ENCODE measurements at regions not wholly inside any gene's neighbourhood (a gene's known extent, or its start where the extent isn't known, plus 50 kb on each side); places are given as distances from the start of the nearest gene placed in this dataset.
"Not testable (repeated sequence)": the region's sequence is repeated elsewhere in the genome, so short reads cannot be mapped to it uniquely, and the experiment has no call there.

DNA sequence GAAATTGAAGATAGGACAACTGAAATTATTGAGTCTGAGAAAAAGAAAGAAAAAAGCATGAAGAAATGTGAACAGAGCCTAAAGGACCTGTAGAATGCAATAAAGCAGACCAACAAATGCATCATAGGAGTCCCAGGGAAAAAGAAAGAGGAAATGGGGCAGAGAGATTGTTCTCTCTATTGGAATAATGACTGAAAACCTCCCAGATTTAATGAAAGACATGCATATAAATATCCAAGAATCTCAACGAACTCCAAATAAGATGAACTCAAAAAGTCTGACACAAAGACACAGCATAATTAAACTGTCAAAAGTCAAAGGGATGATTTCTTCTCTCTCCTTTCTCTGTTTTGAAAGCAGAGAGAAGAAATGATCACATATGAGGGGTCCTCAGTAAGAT lies 124.7 kb downstream of the MEX3B start:
- H3K36me3 ChIP-seq: no peaks in the 10 kb centered on the region
- peaks cover 0 to 13% (median 0%) of the 10 kb centered on the region in 3 donors for H3K4me1 ChIP-seq
- ATAC-seq: no peak
- TF ChIP-seq POLR2AphosphoS5 (IDR thresholded peaks at IDR 0.05) (no peak), EP300 (IDR thresholded peaks at IDR 0.05) (no peak), POLR2A (IDR thresholded peaks at IDR 0.05) (no peak)
- TF ChIP-seq, protein P1, sequence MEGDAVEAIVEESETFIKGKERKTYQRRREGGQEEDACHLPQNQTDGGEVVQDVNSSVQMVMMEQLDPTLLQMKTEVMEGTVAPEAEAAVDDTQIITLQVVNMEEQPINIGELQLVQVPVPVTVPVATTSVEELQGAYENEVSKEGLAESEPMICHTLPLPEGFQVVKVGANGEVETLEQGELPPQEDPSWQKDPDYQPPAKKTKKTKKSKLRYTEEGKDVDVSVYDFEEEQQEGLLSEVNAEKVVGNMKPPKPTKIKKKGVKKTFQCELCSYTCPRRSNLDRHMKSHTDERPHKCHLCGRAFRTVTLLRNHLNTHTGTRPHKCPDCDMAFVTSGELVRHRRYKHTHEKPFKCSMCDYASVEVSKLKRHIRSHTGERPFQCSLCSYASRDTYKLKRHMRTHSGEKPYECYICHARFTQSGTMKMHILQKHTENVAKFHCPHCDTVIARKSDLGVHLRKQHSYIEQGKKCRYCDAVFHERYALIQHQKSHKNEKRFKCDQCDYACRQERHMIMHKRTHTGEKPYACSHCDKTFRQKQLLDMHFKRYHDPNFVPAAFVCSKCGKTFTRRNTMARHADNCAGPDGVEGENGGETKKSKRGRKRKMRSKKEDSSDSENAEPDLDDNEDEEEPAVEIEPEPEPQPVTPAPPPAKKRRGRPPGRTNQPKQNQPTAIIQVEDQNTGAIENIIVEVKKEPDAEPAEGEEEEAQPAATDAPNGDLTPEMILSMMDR (IDR thresholded peaks at IDR 0.05): no peak
- peaks cover 0 to 33% (median 0%) of the 10 kb centered on the region in 3 donors for H3K9me3 ChIP-seq
- WGBS, 2 donors (ENCODE audit: low coverage in 1 of 2): 70 to 86% methylated on average over 1 of the region's 1 CpG
- no peak overlapping the region for H3K4me3 ChIP-seq
- H3K27ac ChIP-seq: no peak overlapping the region
- no peaks in the 10 kb centered on the region for H3K27me3 ChIP-seq

DNA sequence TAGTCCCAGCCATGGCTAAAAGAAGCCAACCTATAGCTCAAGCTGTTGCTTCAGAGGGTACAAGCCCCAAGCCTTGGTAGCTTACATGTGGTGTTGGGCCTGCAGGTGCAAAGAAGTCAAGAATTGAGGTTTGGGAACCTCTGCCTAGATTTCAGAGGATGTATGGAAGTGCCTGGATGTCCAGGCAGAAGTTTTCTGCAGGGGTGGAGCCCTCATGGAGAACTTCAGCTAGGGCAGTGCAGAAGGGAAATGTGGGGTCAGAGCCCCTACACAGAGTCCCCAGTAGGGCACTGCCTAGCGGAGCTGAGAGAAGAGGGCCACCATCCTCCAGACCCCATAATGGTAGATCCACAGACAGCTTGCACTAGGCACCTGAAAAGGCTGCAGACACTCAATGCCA lies 127.1 kb downstream of the MEX3B start:
- not testable (repeated sequence) for H3K36me3 ChIP-seq, H3K27ac ChIP-seq, H3K4me3 ChIP-seq, ATAC-seq, H3K27me3 ChIP-seq
- Histone ChIP-seq H3K9me3 (peaks cover 0 to 33% (median 0%) of the 10 kb centered on the region in 3 donors), H3K4me1 (peaks cover 0 to 15% (median 0%) of the 10 kb centered on the region in 3 donors)
- no CpG with 5 or more reads among the region's 1 CpG for whole genome bisulfite sequencing, 2 donors (ENCODE audit: low coverage in 1 of 2)

DNA sequence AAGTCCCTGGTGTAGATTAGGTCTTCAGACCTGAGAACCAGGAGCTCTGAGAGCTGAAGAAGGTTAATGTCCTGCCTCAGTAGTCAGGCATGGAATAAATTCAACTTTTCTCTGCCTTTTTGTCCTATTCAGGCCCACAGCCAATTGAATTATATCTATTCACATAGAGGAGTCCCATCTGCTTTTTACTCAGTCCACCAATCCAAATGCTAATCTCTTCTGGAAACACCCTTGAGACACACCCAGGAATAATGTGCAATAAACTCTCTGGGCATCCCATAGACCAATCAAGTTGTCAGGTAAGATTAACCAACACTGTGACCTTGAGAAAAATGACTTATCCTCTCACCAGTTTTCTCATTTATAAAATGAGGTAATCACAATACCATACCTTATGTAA lies 129.4 kb downstream of the MEX3B start:
- peaks cover 0 to 32% (median 0%) of the 10 kb centered on the region in 3 donors for H3K9me3 ChIP-seq
- TF ChIP-seq EP300 (IDR thresholded peaks at IDR 0.05): no peak
- TF ChIP-seq POLR2AphosphoS5 (IDR thresholded peaks at IDR 0.05): no peak
- no peak for TF ChIP-seq POLR2A (IDR thresholded peaks at IDR 0.05)
- TF ChIP-seq, protein P1 (IDR thresholded peaks at IDR 0.05): no peak
- H3K27ac ChIP-seq: no peak overlapping the region
- peaks cover under 1 to 33% (median 3%) of the 10 kb centered on the region in 3 donors for H3K4me1 ChIP-seq
- no peaks in the 10 kb centered on the region for H3K36me3 ChIP-seq
- no peak overlapping the region for H3K4me3 ChIP-seq
- no peaks in the 10 kb centered on the region for H3K27me3 ChIP-seq
- ATAC-seq: no peak

DNA sequence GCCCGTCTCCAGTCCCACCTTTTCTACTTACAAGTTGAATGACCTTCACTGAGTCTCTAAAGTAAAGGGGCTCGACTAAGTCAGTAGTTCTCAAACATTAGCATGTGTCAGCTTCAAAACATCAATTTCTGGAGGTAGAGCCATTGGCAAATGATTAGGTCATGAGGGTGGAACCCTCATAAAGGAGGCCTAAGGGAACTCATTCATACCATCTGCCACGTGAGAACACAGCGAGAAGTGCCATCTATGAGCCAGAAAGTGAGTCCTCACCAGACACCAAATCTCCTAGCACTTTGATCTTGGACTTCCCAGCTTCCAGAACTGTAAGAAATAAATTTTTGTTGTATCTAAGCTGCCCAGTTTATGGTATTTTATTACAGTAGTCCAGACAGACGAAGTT lies 129.8 kb downstream of the MEX3B start:
- Histone ChIP-seq H3K36me3 (no peaks in the 10 kb centered on the region), H3K27ac (no peak overlapping the region), H3K27me3 (no peaks in the 10 kb centered on the region), H3K4me1 (peaks cover 3 to 38% (median 7%) of the 10 kb centered on the region in 3 donors), H3K9me3 (peaks cover 0 to 27% (median 0%) of the 10 kb centered on the region in 3 donors), H3K4me3 (no peak overlapping the region)
- no peak for TF ChIP-seq POLR2AphosphoS5 (IDR thresholded peaks at IDR 0.05)
- no peak for ATAC-seq
- WGBS, 2 donors (ENCODE audit: low coverage in 1 of 2): 88% methylated on average over 4 of the region's 5 CpGs; no CpG with 5 or more reads in 1 of the 2 donors

DNA sequence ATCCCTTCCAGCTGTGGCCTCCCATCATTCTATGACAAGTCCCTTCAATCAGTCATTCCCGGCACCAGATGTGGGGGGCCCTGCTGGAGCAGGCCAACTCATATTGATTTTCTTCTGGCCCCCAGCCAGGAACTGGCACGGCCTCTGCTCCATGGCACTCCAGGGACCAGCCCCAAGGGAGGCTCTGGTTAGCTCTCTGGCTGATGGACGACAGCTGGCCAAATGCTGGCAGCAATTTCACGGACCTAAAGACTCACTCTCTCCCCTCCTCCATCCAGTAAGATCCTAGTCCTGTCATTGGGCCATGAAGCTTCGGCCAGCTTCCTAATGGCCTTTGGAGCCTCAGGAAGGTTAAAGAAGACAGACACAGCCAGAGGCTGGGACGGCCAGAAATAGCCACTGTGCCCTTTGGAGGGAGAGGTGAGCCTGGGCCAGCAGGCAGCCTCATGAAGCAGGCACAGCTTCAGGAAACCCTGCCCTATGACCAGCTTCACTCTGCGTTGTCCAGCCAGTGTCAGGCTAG lies 131.0 kb downstream of the MEX3B start:
- no peak for TF ChIP-seq EP300 (IDR thresholded peaks at IDR 0.05)
- Histone ChIP-seq H3K4me1 (peaks cover 3 to 50% (median 18%) of the 10 kb centered on the region in 3 donors), H3K36me3 (no peaks in the 10 kb centered on the region), H3K27me3 (no peaks in the 10 kb centered on the region), H3K27ac (no peak overlapping the region), H3K9me3 (peaks cover 0 to 15% (median 0%) of the 10 kb centered on the region in 3 donors), H3K4me3 (no peak overlapping the region)
- ATAC-seq: no peak
- WGBS, 2 donors (ENCODE audit: low coverage in 1 of 2): 80% methylated on average over 2 of the region's 7 CpGs; no CpG with 5 or more reads in 1 of the 2 donors

DNA sequence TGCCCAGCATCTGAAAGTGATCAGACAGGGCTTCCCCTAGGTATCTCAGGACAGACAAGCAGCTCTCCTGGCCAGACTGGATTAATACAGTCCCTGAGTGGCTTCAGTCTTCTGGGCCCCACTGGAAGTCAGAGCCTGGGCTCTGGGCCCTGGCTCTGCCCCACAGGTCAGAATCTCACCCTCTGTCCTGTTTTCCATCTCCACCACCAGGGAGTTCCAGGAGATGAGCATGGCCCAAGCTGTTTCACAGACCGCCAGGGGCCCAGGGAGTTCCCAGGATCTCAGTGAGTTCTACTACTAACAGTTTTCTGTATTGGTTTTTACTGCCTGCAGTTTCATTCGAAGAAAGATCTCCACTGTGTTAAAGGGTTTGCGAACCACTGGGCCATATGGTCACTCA lies 131.5 kb downstream of the MEX3B start:
- Histone ChIP-seq H3K9me3 (peaks cover 0 to 11% (median 0%) of the 10 kb centered on the region in 3 donors), H3K36me3 (no peaks in the 10 kb centered on the region), H3K27ac (no peak overlapping the region), H3K4me1 (peaks cover 5 to 54% (median 23%) of the 10 kb centered on the region in 3 donors), H3K27me3 (no peaks in the 10 kb centered on the region), H3K4me3 (no peak overlapping the region)
- TF ChIP-seq EP300 (IDR thresholded peaks at IDR 0.05) (no peak), POLR2AphosphoS5 (IDR thresholded peaks at IDR 0.05) (no peak), POLR2A (IDR thresholded peaks at IDR 0.05) (no peak)
- TF ChIP-seq, protein P1 (IDR thresholded peaks at IDR 0.05): no peak
- 79 to 100% methylated on average over 1 to 3 of the region's 3 CpGs for WGBS, 2 donors (ENCODE audit: low coverage in 1 of 2)
- ATAC-seq: no peak

Measured in gastroesophageal sphincter (tissue), 4 donors.